ENCODE measurements at regions not wholly inside any gene's neighbourhood (a gene's known extent, or its start where the extent isn't known, plus 50 kb on each side); places are given as distances from the start of the nearest gene placed in this dataset.
"Not testable (repeated sequence)": the region's sequence is repeated elsewhere in the genome, so short reads cannot be mapped to it uniquely, and the experiment has no call there.

- H3K36me3 ChIP-seq (ENCODE audit: insufficient read depth, low read length); H2AFZ ChIP-seq (ENCODE audit: low read length, unreplicated experiment); H3K27ac ChIP-seq (ENCODE audit: low read depth, low read length); H3K4me3 ChIP-seq (ENCODE audit: low read depth, low read length); H3K79me2 ChIP-seq (ENCODE audit: control insufficient read depth, insufficient read depth, low read length, unreplicated experiment); H3K4me1 ChIP-seq (ENCODE audit: control insufficient read depth, insufficient read depth, low read length, unreplicated experiment); H3K27me3 ChIP-seq (ENCODE audit: insufficient read depth, low read length): not testable (repeated sequence)
Observed at GRCh38 chr21:13802757-13803156, 193.2 kb downstream of the POTED start.
